ENCODE measurements at regions not wholly inside any gene's neighbourhood (a gene's known extent, or its start where the extent isn't known, plus 50 kb on each side); places are given as distances from the start of the nearest gene placed in this dataset.

GRCh38 chr15:35197754-35198153 lies 112.7 kb upstream of the NANOGP8 start:
- TF ChIP-seq, protein P1, sequence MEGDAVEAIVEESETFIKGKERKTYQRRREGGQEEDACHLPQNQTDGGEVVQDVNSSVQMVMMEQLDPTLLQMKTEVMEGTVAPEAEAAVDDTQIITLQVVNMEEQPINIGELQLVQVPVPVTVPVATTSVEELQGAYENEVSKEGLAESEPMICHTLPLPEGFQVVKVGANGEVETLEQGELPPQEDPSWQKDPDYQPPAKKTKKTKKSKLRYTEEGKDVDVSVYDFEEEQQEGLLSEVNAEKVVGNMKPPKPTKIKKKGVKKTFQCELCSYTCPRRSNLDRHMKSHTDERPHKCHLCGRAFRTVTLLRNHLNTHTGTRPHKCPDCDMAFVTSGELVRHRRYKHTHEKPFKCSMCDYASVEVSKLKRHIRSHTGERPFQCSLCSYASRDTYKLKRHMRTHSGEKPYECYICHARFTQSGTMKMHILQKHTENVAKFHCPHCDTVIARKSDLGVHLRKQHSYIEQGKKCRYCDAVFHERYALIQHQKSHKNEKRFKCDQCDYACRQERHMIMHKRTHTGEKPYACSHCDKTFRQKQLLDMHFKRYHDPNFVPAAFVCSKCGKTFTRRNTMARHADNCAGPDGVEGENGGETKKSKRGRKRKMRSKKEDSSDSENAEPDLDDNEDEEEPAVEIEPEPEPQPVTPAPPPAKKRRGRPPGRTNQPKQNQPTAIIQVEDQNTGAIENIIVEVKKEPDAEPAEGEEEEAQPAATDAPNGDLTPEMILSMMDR (IDR thresholded peaks at IDR 0.05; ENCODE audit: insufficient read depth, low read depth, low read length), result no peak
- no peak for TF ChIP-seq EZH2 (IDR thresholded peaks at IDR 0.05; ENCODE audit: insufficient read depth, low read length)
